ENCODE measurements at regions not wholly inside any gene's neighbourhood (a gene's known extent, or its start where the extent isn't known, plus 50 kb on each side); places are given as distances from the start of the nearest gene placed in this dataset.

GRCh38 chr11:15893080-15893492 is 463.3 kb downstream of the SOX6 start:
- TF ChIP-seq, protein P1, sequence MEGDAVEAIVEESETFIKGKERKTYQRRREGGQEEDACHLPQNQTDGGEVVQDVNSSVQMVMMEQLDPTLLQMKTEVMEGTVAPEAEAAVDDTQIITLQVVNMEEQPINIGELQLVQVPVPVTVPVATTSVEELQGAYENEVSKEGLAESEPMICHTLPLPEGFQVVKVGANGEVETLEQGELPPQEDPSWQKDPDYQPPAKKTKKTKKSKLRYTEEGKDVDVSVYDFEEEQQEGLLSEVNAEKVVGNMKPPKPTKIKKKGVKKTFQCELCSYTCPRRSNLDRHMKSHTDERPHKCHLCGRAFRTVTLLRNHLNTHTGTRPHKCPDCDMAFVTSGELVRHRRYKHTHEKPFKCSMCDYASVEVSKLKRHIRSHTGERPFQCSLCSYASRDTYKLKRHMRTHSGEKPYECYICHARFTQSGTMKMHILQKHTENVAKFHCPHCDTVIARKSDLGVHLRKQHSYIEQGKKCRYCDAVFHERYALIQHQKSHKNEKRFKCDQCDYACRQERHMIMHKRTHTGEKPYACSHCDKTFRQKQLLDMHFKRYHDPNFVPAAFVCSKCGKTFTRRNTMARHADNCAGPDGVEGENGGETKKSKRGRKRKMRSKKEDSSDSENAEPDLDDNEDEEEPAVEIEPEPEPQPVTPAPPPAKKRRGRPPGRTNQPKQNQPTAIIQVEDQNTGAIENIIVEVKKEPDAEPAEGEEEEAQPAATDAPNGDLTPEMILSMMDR (IDR thresholded peaks at IDR 0.05) = no peak
- no peak for TF ChIP-seq POLR2A (IDR thresholded peaks at IDR 0.05)
